Pons (tissue), 1 donor: ENCODE measurements at regions not wholly inside any gene's neighbourhood (a gene's known extent, or its start where the extent isn't known, plus 50 kb on each side); places are given as distances from the start of the nearest gene placed in this dataset.

Experiments
- DNase-seq: peaks from one replicate; pipeline ENCODE4 v3.0.0-alpha.2; 2016; ENCODE audit warnings: low spot score

GRCh38 chr13:106382534-106382933 is 152.9 kb downstream of the EFNB2 start:
- DNase-seq, result no peak

GRCh38 chr13:106381091-106381490 is 154.4 kb downstream of the EFNB2 start:
- DNase-seq, result no peak

GRCh38 chr13:106377931-106378662 is 157.4 kb downstream of the EFNB2 start:
- no peak for DNase-seq

GRCh38 chr13:106377341-106377740 is 158.1 kb downstream of the EFNB2 start:
- DNase-seq, result no peak

GRCh38 chr13:106376401-106377112 is 158.9 kb downstream of the EFNB2 start:
- no peak for DNase-seq

GRCh38 chr13:106375085-106375484 is 160.4 kb downstream of the EFNB2 start:
- no peak for DNase-seq

- no peak for DNase-seq
These were observed 160.8 kb downstream of the EFNB2 start for GRCh38 chr13:106374631-106375030.

GRCh38 chr13:106373989-106374572 is 161.4 kb downstream of the EFNB2 start:
- no peak for DNase-seq

- DNase-seq, result no peak
These were observed 162.0 kb downstream of the EFNB2 start for GRCh38 chr13:106373304-106373988.

GRCh38 chr13:106372199-106373155 is 163.0 kb downstream of the EFNB2 start:
- no peak for DNase-seq

GRCh38 chr13:106371024-106371423 is 164.4 kb downstream of the EFNB2 start:
- DNase-seq, result no peak

GRCh38 chr13:106369858-106370257 is 165.6 kb downstream of the EFNB2 start:
- DNase-seq, result no peak

GRCh38 chr13:106369091-106369490 is 166.4 kb downstream of the EFNB2 start:
- DNase-seq, result no peak

- DNase-seq, result peak; percentile 19
These were observed 168.0 kb downstream of the EFNB2 start for GRCh38 chr13:106367361-106367971.

- no peak for DNase-seq
These were observed 172.8 kb downstream of the EFNB2 start for GRCh38 chr13:106362707-106363106.

GRCh38 chr13:106361621-106362020 is 173.8 kb downstream of the EFNB2 start:
- no peak for DNase-seq

- peak; percentile 74 for DNase-seq
These were observed 178.3 kb downstream of the EFNB2 start for GRCh38 chr13:106357198-106357597.

GRCh38 chr13:106355866-106356265 is 179.6 kb downstream of the EFNB2 start:
- DNase-seq, result no peak

- no peak for DNase-seq
These were observed 180.5 kb downstream of the EFNB2 start for GRCh38 chr13:106354961-106355360.

- DNase-seq, result no peak
These were observed 182.6 kb downstream of the EFNB2 start for GRCh38 chr13:106352850-106353249.

- DNase-seq, result no peak
These were observed 184.2 kb downstream of the EFNB2 start for GRCh38 chr13:106351251-106351650.
